K562 (cell line): ENCODE measurements at regions not wholly inside any gene's neighbourhood (a gene's known extent, or its start where the extent isn't known, plus 50 kb on each side); places are given as distances from the start of the nearest gene placed in this dataset.

ENCODE experiments used
- ATAC-seq: fragments of 200-7000 bp; cut with Tn5 transposase; 3 replicates; pipeline ENCODE4 v1.9.1; 2020; ENCODE audit warnings: moderate library complexity
- BruUV-seq: library from RNA; stranded (reverse); fragments of 400-500 nt; replicated peaks from 2 replicates; lab custom pipeline; 2021; lab: Mats Ljungman, UMichigan
- CTCF ChIA-PET: fragments of 300-600 bp; formaldehyde crosslinking; extraction: SDS; loops from one replicate; lab custom pipeline; 2021; ENCODE audit warnings: low intra/inter-chr PET ratio; lab: Yijun Ruan, JAX
- POLR2A ChIA-PET: fragments of 300-600, 350-650 bp; sonication (Branson Sonifier 250); formaldehyde crosslinking; extraction: SDS; loops from one replicate; lab custom pipeline; 2021; ENCODE audit warnings: antibody characterized with exemption, inconsistent platforms; lab: Yijun Ruan, JAX
- DNase-seq, 4 experiments: peaks; one replicate each; pipeline versions ENCODE4 v3.0.0 to v3.0.0-alpha.2; 2011 to 2018; ENCODE audit warnings: low spot score in 3 of 4, mixed read lengths in 3 of 4; ENCODE audit errors: extremely low read depth in 1 of 4
- FAIRE-seq: peaks from 2 replicates; lab custom pipeline; 2011; peaks lifted over from hg19 to GRCh38; lab: Jason Lieb, UNC
- H2AFZ ChIP-seq: 2 replicates; pipeline ENCODE4 v1.6.0; 2011; ENCODE audit warnings: low read depth, low read length, control low read depth, inconsistent platforms
- H3K27ac ChIP-seq: fragments of 200-600 bp; 3 replicates; pipeline ENCODE4 v1.8.0; 2011; ENCODE audit warnings: low read depth, mild to moderate bottlenecking, control low read depth, inconsistent platforms, low read length, moderate library complexity, mixed read lengths; ENCODE audit errors: extremely low read depth
- H3K27me3 ChIP-seq, 2 experiments: fragments of 300-600 bp in 1 of 2; 2 replicates in 1 of 2; 3 replicates in 1 of 2; pipeline versions ENCODE4 v1.6.0 to v1.8.0; 2011; ENCODE audit warnings: inconsistent platforms in 2 of 2, low read length in 2 of 2, mild to moderate bottlenecking in 1 of 2, mixed read lengths in 1 of 2, moderate library complexity in 1 of 2; ENCODE audit not compliant: control insufficient read depth in 2 of 2, insufficient read depth in 2 of 2
- H3K36me3 ChIP-seq: fragments of 300-600 bp; 3 replicates; pipeline ENCODE4 v1.8.0; 2011; ENCODE audit warnings: mild to moderate bottlenecking, low read length, inconsistent platforms; ENCODE audit not compliant: control insufficient read depth, insufficient read depth
- H3K4me1 ChIP-seq, 2 experiments: fragments of 200-600 bp in 1 of 2; replicated peaks in 1 of 2; 2 replicates in 1 of 2; 3 replicates in 1 of 2; pipeline versions ENCODE4 v1.5.1 to v1.8.0; 2011; ENCODE audit warnings: inconsistent platforms in 2 of 2, low read length in 2 of 2, mild to moderate bottlenecking in 1 of 2, mixed read lengths in 1 of 2, moderate library complexity in 1 of 2; ENCODE audit not compliant: control insufficient read depth in 2 of 2, insufficient read depth in 2 of 2
- H3K4me2 ChIP-seq: 2 replicates; pipeline ENCODE4 v1.6.1; 2011; ENCODE audit warnings: low read length, control low read depth, inconsistent platforms, mixed read lengths; ENCODE audit not compliant: insufficient read depth
- H3K4me3 ChIP-seq: fragments of 200-600 bp; sonication (generic), shearing (Covaris generic); 2 replicates; pipeline ENCODE4 v1.5.1; 2016; ENCODE audit warnings: control low read depth, inconsistent platforms
- H3K79me2 ChIP-seq: fragments of 200-600 bp; 3 replicates; pipeline ENCODE4 v1.8.0; 2011; ENCODE audit warnings: low read length, inconsistent platforms; ENCODE audit not compliant: control insufficient read depth, insufficient read depth
- H3K9ac ChIP-seq, 2 experiments: 2 replicates each; pipeline versions ENCODE4 v1.6.0 to v1.6.1; 2011; ENCODE audit warnings: low read depth in 2 of 2, low read length in 2 of 2, control low read depth in 1 of 2, inconsistent platforms in 1 of 2, mild to moderate bottlenecking in 1 of 2, mixed read lengths in 1 of 2; ENCODE audit not compliant: insufficient read depth in 1 of 2
- H3K9me1 ChIP-seq: one replicate; pipeline ENCODE4 v1.6.0; 2011; ENCODE audit warnings: inconsistent platforms, mild to moderate bottlenecking, low read length, moderate library complexity; ENCODE audit not compliant: control insufficient read depth, insufficient read depth
- H3K9me3 ChIP-seq: replicated peaks from 2 replicates; pipeline ENCODE4 v1.5.1; 2011; ENCODE audit warnings: low read depth, low read length, inconsistent platforms; ENCODE audit not compliant: control insufficient read depth, insufficient read depth
- H4K20me1 ChIP-seq: replicated peaks from 2 replicates; pipeline ENCODE4 v1.6.1; 2011; ENCODE audit warnings: low read length, inconsistent platforms, mixed read lengths; ENCODE audit not compliant: control insufficient read depth, insufficient read depth
- AFF1 ChIP-seq, 2 experiments: fragments of 450-650 bp; IDR thresholded peaks; 2 replicates each; pipeline ENCODE4 v1.6.1; 2018; ENCODE audit warnings: mild to moderate bottlenecking in 2 of 2, low read depth in 1 of 2; ENCODE audit not compliant: partially characterized antibody in 2 of 2
- ATF7 ChIP-seq: fragments of 450-650 bp; IDR thresholded peaks from 2 replicates; pipeline ENCODE4 v1.7.1; 2014; ENCODE audit warnings: mild to moderate bottlenecking, moderate library complexity
- CREM ChIP-seq: IDR thresholded peaks from 2 replicates; pipeline ENCODE4 v1.6.1; 2014; ENCODE audit warnings: antibody characterized with exemption, low read depth
- TCF7 ChIP-seq: sonication (generic); IDR thresholded peaks from 2 replicates; pipeline ENCODE4 v1.6.1; 2016; ENCODE audit warnings: antibody characterized with exemption, borderline replicate concordance
- ZNF143 ChIP-seq: sonication (generic); formaldehyde crosslinking; IDR thresholded peaks from 2 replicates; pipeline ENCODE4 v1.9.0; 2022; ENCODE audit warnings: mild to moderate bottlenecking, missing genetic modification reagents
- WGBS: fragments of 100-300 bp; shearing (Covaris generic); methylation state at CpG from one replicate; pipeline ENCODE4 v1.1.6; 2016; ENCODE audit warnings: low coverage, mixed read lengths; ENCODE audit not compliant: insufficient coverage; ENCODE audit errors: missing lambda C conversion rate; 5-methylcytosine and 5-hydroxymethylcytosine counted together
- in situ Hi-C: fragments of 300-500 bp; cut with MboI; formaldehyde crosslinking; loops from 4 replicates; pipeline ENCODE4 v1.15.0; 2018; ENCODE audit warnings: inconsistent platforms, mixed read lengths
- intact Hi-C: fragments of 100-400 bp; cut with micrococcal nuclease; formaldehyde crosslinking; loops from 2 replicates; pipeline ENCODE4 v1.14.2; 2022

GRCh38 chr22:48682504-48682903 is 1145.2 kb downstream of the BRD1 start:
- H3K9me1 ChIP-seq, result no peaks in the 10 kb centered on the region
- H3K4me2 ChIP-seq, result no peak overlapping the region
- CTCF ChIA-PET, result no interaction called here
- peaks cover 0 to 5% of the 10 kb centered on the region in 2 experiments; a peak in 1 of 5 replicates for H3K27me3 ChIP-seq
- FAIRE-seq (peak; percentile 6), ATAC-seq (peak; percentile 32; the same call in 1 of the 3 replicates), DNase-seq (no peak)
- in situ Hi-C loops (no loop called here), intact Hi-C loops (no loop called here)
- H3K27ac ChIP-seq, result no peak overlapping the region
- no peak overlapping the region for H3K4me3 ChIP-seq
- H3K9ac ChIP-seq, result no peak overlapping the region
- no peaks in the 10 kb centered on the region for H3K4me1 ChIP-seq
- no peaks in the 10 kb centered on the region for H3K79me2 ChIP-seq
- no peaks in the 10 kb centered on the region for H3K9me3 ChIP-seq
- no peak overlapping the region for H2AFZ ChIP-seq
- H3K36me3 ChIP-seq, result no peaks in the 10 kb centered on the region
- TF ChIP-seq AFF1 (IDR thresholded peaks at IDR 0.05; ENCODE audit: low read depth in 1 of 2, partially characterized antibody in 2 of 2) (peak in 1 of 2 experiments; percentile 57), TCF7 (no peak), ZNF143 (CRISPR knock-in tag) (0 out of 2 replicates have a peak, but pooled peaks have one; percentile 43), ATF7 (0 out of 2 replicates have a peak, but pooled peaks have one; percentile 19), CREM (peak; percentile 57)
- 0% methylated on average over 6 of the region's 11 CpGs for WGBS
- no TSS peak for BruUV-seq
- no peaks in the 10 kb centered on the region for H4K20me1 ChIP-seq
- POLR2A ChIA-PET, result no interaction called here
